HEK293T (cell line): ENCODE measurements at regions not wholly inside any gene's neighbourhood (a gene's known extent, or its start where the extent isn't known, plus 50 kb on each side); places are given as distances from the start of the nearest gene placed in this dataset.

Experiments used
- BHLHE40 ChIP-seq: fragments of 450-650 bp; IDR thresholded peaks from 2 replicates; pipeline ENCODE4 v1.6.1; 2016; ENCODE audit warnings: mild to moderate bottlenecking, moderate library complexity, borderline replicate concordance
- FOXA1 ChIP-seq: fragments of 450-650 bp; IDR thresholded peaks from 2 replicates; pipeline ENCODE4 v1.6.1; 2016; ENCODE audit warnings: mild to moderate bottlenecking
- FOXK2 ChIP-seq: fragments of 450-650 bp; IDR thresholded peaks from 2 replicates; pipeline ENCODE4 v1.6.1; 2016; ENCODE audit warnings: mild to moderate bottlenecking
- FOXM1 ChIP-seq: fragments of 450-650 bp; IDR thresholded peaks from 2 replicates; pipeline ENCODE4 v1.6.1; 2017; ENCODE audit warnings: mild to moderate bottlenecking, borderline replicate concordance
- HDGF ChIP-seq: fragments of 450-650 bp; IDR thresholded peaks from 2 replicates; pipeline ENCODE4 v1.6.1; 2017; ENCODE audit warnings: antibody characterized with exemption, borderline replicate concordance
- LEF1 ChIP-seq: fragments of 450-650 bp; IDR thresholded peaks from 2 replicates; pipeline ENCODE4 v1.6.1; 2017; ENCODE audit warnings: mild to moderate bottlenecking, borderline replicate concordance
- SP1 ChIP-seq: fragments of 450-650 bp; IDR thresholded peaks from 2 replicates; pipeline ENCODE4 v1.6.1; 2017
- SUZ12 ChIP-seq: fragments of 450-650 bp; IDR thresholded peaks from 2 replicates; pipeline ENCODE4 v1.6.1; 2016; ENCODE audit warnings: mild to moderate bottlenecking
- TARDBP ChIP-seq: fragments of 450-650 bp; IDR thresholded peaks from 2 replicates; pipeline ENCODE4 v1.6.1; 2016
- ZNF384 ChIP-seq: fragments of 450-650 bp; IDR thresholded peaks from 2 replicates; pipeline ENCODE4 v1.6.1; 2016

GRCh38 chr18:44130376-44130942 lies 550.2 kb upstream of the SETBP1 start:
- no peak for TF ChIP-seq TARDBP
- TF ChIP-seq FOXM1: no peak
- TF ChIP-seq BHLHE40: no peak
- TF ChIP-seq ZNF384: no peak
- TF ChIP-seq FOXK2: no peak
- no peak for TF ChIP-seq SP1
- TF ChIP-seq FOXA1: no peak
- no peak for TF ChIP-seq SUZ12
- TF ChIP-seq LEF1: no peak
- no peak for TF ChIP-seq HDGF
